GM20000 (cell line): ENCODE measurements at regions not wholly inside any gene's neighbourhood (a gene's known extent, or its start where the extent isn't known, plus 50 kb on each side); places are given as distances from the start of the nearest gene placed in this dataset.

ENCODE experiments used
- DNase-seq: peaks from one replicate; pipeline ENCODE4 v3.0.0; 2012; ENCODE audit warnings: low spot score
- CTCF ChIP-seq: IDR thresholded peaks from 2 replicates; pipeline ENCODE4 v1.5.1; 2012; ENCODE audit warnings: mild to moderate bottlenecking, control low read depth; ENCODE audit errors: extremely low read depth, missing control alignments

- TF ChIP-seq CTCF = no peak
- DNase-seq = no peak
Measured at GRCh38 chr1:193926956-193927355, 740.5 kb upstream of the B3GALT2 start.

- no peak for TF ChIP-seq CTCF
- DNase-seq = no peak
Measured at GRCh38 chr1:193919827-193920226, 733.4 kb upstream of the B3GALT2 start.

- no peak for DNase-seq
- TF ChIP-seq CTCF = no peak
Measured at GRCh38 chr1:193916452-193916851, 730.0 kb upstream of the B3GALT2 start.

GRCh38 chr1:193914871-193915270 is 728.5 kb upstream of the B3GALT2 start:
- TF ChIP-seq CTCF = no peak
- no peak for DNase-seq

- no peak for TF ChIP-seq CTCF
- DNase-seq = no peak
Measured at GRCh38 chr1:193909406-193910082, 723.1 kb upstream of the B3GALT2 start.

GRCh38 chr1:193905288-193906085 is 719.1 kb upstream of the B3GALT2 start:
- no peak for TF ChIP-seq CTCF
- no peak for DNase-seq

GRCh38 chr1:193891788-193892187 is 705.4 kb upstream of the B3GALT2 start:
- DNase-seq = no peak
- no peak for TF ChIP-seq CTCF
